Fibroblast of the aortic adventitia (primary cell): ENCODE measurements at regions not wholly inside any gene's neighbourhood (a gene's known extent, or its start where the extent isn't known, plus 50 kb on each side); places are given as distances from the start of the nearest gene placed in this dataset.

Source experiments
- DNase-seq: peaks from one replicate; pipeline ENCODE4 v3.0.0-alpha.2; 2010; ENCODE audit warnings: low read depth
- H3K4me3 ChIP-seq: 2 replicates; pipeline ENCODE4 v1.5.1; 2011; ENCODE audit warnings: low read depth, mild to moderate bottlenecking, control low read depth, low read length, moderate library complexity
- TF ChIP-seq, protein P1 (sequence below): IDR thresholded peaks from 2 replicates; pipeline ENCODE4 v1.5.1; 2011; ENCODE audit warnings: mild to moderate bottlenecking, low read length, control low read depth, inconsistent platforms; ENCODE audit not compliant: insufficient read depth

- no peak for DNase-seq
- TF ChIP-seq, protein P1, sequence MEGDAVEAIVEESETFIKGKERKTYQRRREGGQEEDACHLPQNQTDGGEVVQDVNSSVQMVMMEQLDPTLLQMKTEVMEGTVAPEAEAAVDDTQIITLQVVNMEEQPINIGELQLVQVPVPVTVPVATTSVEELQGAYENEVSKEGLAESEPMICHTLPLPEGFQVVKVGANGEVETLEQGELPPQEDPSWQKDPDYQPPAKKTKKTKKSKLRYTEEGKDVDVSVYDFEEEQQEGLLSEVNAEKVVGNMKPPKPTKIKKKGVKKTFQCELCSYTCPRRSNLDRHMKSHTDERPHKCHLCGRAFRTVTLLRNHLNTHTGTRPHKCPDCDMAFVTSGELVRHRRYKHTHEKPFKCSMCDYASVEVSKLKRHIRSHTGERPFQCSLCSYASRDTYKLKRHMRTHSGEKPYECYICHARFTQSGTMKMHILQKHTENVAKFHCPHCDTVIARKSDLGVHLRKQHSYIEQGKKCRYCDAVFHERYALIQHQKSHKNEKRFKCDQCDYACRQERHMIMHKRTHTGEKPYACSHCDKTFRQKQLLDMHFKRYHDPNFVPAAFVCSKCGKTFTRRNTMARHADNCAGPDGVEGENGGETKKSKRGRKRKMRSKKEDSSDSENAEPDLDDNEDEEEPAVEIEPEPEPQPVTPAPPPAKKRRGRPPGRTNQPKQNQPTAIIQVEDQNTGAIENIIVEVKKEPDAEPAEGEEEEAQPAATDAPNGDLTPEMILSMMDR, result no peak
- no peak overlapping the region for H3K4me3 ChIP-seq
Observed at GRCh38 chr3:127448161-127448561, 142.4 kb downstream of the TPRA1 start.

DNA sequence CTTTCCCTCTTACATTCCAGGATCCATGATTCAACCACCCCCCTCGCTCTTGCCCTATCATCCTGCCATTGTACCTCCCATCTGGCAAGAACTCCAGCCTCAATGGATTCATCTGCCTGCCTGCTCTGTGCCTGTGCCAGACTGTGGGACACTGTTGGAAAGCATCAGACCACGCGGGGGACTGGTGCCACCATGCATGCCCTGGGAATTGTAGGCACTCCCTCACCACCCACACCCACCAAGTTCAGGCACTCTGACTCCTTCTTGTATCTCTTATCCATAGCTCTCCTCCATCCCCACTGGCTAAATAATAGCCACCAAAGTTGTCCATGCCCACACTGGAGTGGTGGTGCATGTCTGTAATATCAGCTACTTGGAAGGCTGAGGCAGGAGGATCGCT, 143.8 kb downstream of the TPRA1 start:
- DNase-seq, result no peak
- no peak overlapping the region for H3K4me3 ChIP-seq
- TF ChIP-seq, protein P1, result no peak

- TF ChIP-seq, protein P1, result no peak
- no peak for DNase-seq
- no peak overlapping the region for H3K4me3 ChIP-seq
Observed at GRCh38 chr3:127445581-127446343, 144.8 kb downstream of the TPRA1 start.

- TF ChIP-seq, protein P1, result no peak
- H3K4me3 ChIP-seq, result no peak overlapping the region
- DNase-seq, result no peak
Observed at GRCh38 chr3:127444761-127445160, 145.8 kb downstream of the TPRA1 start.

DNA sequence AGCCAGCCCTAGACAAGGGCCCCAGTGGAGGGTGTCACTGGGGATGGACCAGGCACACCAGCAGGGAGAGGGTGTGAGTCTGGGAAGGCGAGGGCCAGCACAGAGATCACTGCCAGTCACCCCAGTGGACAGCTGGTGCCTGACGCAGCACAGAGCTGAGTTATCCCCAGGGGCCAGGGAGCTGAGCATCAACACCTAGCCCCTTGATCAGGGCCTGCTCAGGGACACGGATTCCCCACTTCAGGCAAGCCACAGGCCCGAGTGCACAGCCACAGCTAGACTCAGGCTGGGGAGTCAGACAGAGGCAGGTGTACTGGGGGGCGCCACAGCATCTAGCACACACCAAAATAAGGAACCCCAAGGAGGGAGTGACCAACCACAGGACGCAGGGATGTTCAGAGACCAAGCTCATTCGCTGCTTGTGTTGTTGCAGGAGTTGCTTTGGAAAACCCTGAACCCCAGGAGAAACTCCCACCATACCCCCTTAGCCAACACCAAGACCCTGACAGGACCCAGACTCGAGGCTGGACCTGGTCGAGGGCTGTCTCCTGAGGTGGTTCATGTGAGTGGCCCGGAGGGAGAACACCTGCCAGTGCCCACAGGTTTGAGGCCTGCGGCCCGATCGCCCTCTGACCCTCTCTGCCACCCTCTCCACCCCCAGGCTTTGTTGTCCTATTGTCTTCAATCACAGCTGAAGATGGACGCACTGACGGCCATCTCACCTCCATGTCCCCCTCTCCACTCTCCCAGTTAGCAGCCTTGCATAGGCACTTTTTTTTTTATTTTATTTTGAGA, 146.8 kb downstream of the TPRA1 start:
- TF ChIP-seq, protein P1, result no peak
- DNase-seq, result no peak

GRCh38 chr3:127442506-127442905, 148.0 kb downstream of the TPRA1 start:
- TF ChIP-seq, protein P1, result no peak
- no peak for DNase-seq
- no peak overlapping the region for H3K4me3 ChIP-seq

More for the DNA sequence above, 146.8 kb downstream of the TPRA1 start:
- H3K4me3 ChIP-seq, result no peak overlapping the region
